Effector memory CD8-positive, alpha-beta T cell (primary cell): ENCODE measurements at regions not wholly inside any gene's neighbourhood (a gene's known extent, or its start where the extent isn't known, plus 50 kb on each side); places are given as distances from the start of the nearest gene placed in this dataset.

Experiments
- ATAC-seq: fragments of 150-1000 bp; cut with Tn5 transposase; replicated peaks from 2 replicates; pipeline ENCODE4 v1.10.0; 2021; ENCODE audit warnings: mild to moderate bottlenecking, moderate library complexity
- DNase-seq, 3 experiments: peaks; one replicate each; pipeline ENCODE4 v3.0.0; 2021
- H3K27ac Mint-ChIP-seq, 2 donors: one replicate each; pipeline ENCODE4 v1.8.0; 2022; ENCODE audit warnings: mild to moderate bottlenecking in 2 of 2, mixed read lengths in 2 of 2, moderate library complexity in 2 of 2
- H3K27me3 Mint-ChIP-seq, 2 donors: one replicate each; pipeline ENCODE4 v1.8.0; 2022; ENCODE audit warnings: mixed read lengths in 2 of 2
- H3K36me3 Mint-ChIP-seq: one replicate; pipeline ENCODE4 v1.8.0; 2022; ENCODE audit warnings: mild to moderate bottlenecking, moderate library complexity, mixed read lengths; ENCODE audit not compliant: insufficient read depth
- H3K4me1 Mint-ChIP-seq, 2 donors: one replicate each; pipeline ENCODE4 v1.8.0; 2022; ENCODE audit warnings: low read depth in 2 of 2, mixed read lengths in 2 of 2
- H3K4me3 Mint-ChIP-seq, 2 donors: one replicate each; pipeline ENCODE4 v1.8.0; 2022; ENCODE audit warnings: mild to moderate bottlenecking in 2 of 2, mixed read lengths in 2 of 2, moderate library complexity in 2 of 2
- H3K9me3 Mint-ChIP-seq, 2 donors: one replicate each; pipeline ENCODE4 v1.8.0; 2022; ENCODE audit warnings: mixed read lengths in 2 of 2

DNA sequence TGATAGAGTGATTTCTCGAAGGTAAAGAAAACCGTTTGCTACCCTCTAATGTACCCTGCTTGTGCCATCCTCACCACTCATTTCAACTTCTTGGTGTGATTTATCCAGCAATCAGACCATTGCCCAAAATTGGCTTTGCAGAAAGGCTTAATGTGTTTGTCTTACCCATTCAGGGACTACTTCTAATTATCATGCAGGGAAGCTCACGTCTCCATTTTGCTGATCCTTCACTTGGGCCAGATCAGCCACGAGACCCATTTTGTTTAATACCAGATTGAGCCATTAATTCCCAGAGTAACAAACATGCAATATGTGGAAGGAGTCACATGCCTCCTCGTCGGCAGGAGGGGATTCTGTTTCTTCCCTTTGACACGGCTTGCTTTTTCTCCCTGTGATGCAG, 51.1 kb upstream of the CRY1 start:
- H3K9me3 Mint-ChIP-seq: no peaks in the 10 kb centered on the region
- ATAC-seq (no peak), DNase-seq (no peak)
- no peak overlapping the region for H3K4me3 Mint-ChIP-seq
- no peaks in the 10 kb centered on the region for H3K36me3 Mint-ChIP-seq
- no peak overlapping the region for H3K27ac Mint-ChIP-seq
- no peaks in the 10 kb centered on the region for H3K4me1 Mint-ChIP-seq
- H3K27me3 Mint-ChIP-seq: peaks cover 0 to 20% of the 10 kb centered on the region in 2 donors

DNA sequence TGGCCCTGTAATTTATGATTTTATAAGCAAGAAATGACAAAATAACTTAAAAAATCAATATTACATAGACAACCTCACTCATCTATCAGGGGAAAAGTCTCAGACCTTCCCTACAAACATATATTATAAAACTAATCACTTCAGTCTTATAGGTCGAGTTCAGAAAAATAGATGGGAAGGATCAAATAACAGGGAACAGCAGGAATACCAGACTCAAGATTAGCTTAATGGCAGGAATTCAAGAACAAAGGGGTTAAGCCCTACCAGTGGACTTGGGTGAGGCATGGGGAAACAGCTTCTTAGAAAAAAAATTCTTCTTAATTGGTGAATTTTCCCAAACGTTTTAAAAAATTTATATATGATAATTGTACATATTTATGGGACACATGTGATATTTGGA, 51.6 kb upstream of the CRY1 start:
- no peaks in the 10 kb centered on the region for H3K9me3 Mint-ChIP-seq
- H3K4me3 Mint-ChIP-seq: no peak overlapping the region
- no peaks in the 10 kb centered on the region for H3K36me3 Mint-ChIP-seq
- no peak for DNase-seq
- H3K4me1 Mint-ChIP-seq: no peaks in the 10 kb centered on the region
- no peak overlapping the region for H3K27ac Mint-ChIP-seq
- ATAC-seq: no peak
- peaks cover 0 to 20% of the 10 kb centered on the region in 2 donors for H3K27me3 Mint-ChIP-seq

DNA sequence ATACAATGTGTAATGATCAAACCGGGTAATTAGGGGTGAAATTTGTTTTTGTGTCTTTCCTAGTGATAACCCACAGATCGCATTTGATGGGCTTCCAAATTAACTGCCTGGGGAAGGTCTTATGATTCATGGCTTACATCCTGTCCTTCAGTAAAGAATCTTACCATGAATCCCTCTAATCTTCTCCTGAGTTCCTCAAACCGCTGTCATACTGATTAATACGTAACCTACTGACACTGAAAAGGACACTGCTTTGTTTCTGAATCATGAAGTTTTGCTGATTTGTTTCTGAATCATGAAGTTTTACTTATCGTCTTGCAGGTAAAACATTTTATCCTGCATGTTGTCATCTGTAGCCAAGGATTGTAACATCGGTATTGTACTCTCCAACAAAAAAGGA, 52.0 kb upstream of the CRY1 start:
- H3K36me3 Mint-ChIP-seq: no peaks in the 10 kb centered on the region
- H3K27ac Mint-ChIP-seq: no peak overlapping the region
- H3K4me3 Mint-ChIP-seq: no peak overlapping the region
- no peaks in the 10 kb centered on the region for H3K4me1 Mint-ChIP-seq
- ATAC-seq (no peak), DNase-seq (no peak)
- H3K9me3 Mint-ChIP-seq: no peaks in the 10 kb centered on the region
- peaks cover 0 to 20% of the 10 kb centered on the region in 2 donors for H3K27me3 Mint-ChIP-seq

DNA sequence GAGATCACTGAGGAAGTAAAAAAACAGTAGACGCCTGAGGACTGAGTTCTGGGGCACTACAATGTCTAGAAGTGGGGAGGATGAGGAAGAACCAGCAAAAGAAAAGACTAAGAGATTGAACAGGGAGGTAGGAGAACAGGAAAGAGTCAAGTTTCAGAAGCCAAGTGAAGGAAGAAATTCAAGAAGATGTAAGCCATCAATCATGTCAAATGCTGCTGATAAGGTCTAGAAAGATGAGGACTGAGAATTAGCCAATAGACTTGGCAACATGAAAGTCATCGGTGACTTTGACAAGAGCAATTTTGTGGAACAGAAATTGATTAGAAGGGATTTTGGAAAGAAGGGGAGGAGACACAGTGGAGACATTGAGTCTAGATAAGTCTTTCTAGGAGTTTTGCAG, 54.8 kb upstream of the CRY1 start:
- ATAC-seq: no peak
- H3K27me3 Mint-ChIP-seq: peaks cover 0 to 14% of the 10 kb centered on the region in 2 donors
- H3K36me3 Mint-ChIP-seq: no peaks in the 10 kb centered on the region
- no peaks in the 10 kb centered on the region for H3K4me1 Mint-ChIP-seq
- no peaks in the 10 kb centered on the region for H3K9me3 Mint-ChIP-seq
- no peak overlapping the region for H3K27ac Mint-ChIP-seq
- no peak overlapping the region for H3K4me3 Mint-ChIP-seq
- no peak for DNase-seq

DNA sequence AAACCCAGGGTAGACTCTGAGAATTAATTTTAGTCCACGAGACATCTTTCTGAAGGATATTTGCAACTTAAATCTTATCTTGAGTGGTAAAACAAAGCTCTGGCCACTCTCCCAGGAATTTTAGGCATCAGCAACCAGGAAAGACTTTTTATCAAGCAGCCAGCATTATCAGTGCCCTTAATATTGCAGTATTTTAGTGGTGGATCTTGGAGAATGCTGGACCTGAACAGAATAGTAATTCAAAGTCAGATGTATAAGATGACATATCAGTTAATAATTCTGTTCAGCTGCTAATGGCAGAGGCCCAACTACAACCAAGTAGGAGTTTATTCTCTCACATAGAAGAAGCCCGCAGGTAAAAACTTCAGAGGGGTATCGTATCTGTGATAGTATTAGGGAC, 59.0 kb upstream of the CRY1 start:
- Mint-ChIP-seq H3K27ac (no peak overlapping the region), H3K27me3 (peaks cover 16 to 34% of the 10 kb centered on the region in 2 donors), H3K4me1 (no peaks in the 10 kb centered on the region), H3K36me3 (no peaks in the 10 kb centered on the region), H3K4me3 (no peak overlapping the region), H3K9me3 (no peaks in the 10 kb centered on the region)
- DNase-seq (no peak), ATAC-seq (no peak)

DNA sequence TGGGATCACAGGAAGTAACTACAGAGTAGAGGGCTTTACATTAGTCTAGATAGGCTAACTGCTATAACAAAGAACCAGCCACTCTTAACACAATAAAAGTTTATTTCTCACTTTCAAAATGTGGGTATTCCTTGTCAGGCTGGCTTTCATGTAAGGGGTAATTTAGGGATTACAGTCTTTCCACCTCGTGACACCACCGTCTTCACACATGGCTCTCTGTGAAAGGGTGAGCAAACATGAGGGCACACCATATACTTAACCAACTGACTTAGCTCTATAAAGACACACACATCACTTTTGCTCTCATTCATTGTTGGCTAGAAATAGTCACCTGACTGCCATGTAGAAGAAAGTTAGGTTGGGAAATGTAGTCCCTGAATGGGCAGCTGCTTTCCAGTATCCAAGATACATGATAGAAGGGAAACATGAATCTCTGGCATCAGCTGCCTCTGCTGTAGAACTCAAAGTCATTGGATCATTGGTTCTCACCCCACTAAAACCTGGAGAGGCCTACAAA, 66.1 kb upstream of the CRY1 start:
- DNase-seq (no peak), ATAC-seq (no peak)
- no peaks in the 10 kb centered on the region for H3K36me3 Mint-ChIP-seq
- no peaks in the 10 kb centered on the region for H3K9me3 Mint-ChIP-seq
- H3K27me3 Mint-ChIP-seq: peaks cover 58 to 71% of the 10 kb centered on the region in 2 donors
- no peaks in the 10 kb centered on the region for H3K4me1 Mint-ChIP-seq
- no peak overlapping the region for H3K4me3 Mint-ChIP-seq
- no peak overlapping the region for H3K27ac Mint-ChIP-seq

DNA sequence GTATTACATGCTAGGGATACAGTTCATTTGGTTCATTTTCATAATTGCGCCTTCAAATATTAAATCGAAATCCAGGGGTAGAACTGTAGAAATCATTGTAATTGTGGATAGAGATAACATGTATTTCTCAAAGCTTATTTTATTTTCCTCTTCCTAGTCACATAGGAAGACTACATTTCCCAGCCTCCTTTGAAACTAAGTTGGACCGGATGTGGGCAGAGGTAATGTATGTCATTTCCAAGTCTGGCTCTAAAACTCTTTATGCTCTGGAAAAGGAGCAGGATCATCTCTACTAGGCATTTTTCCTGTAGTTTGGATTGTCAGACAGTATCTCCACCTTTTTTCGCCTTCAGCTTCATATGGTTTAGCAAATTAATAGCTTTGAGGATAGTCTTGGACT, 70.1 kb upstream of the CRY1 start:
- Mint-ChIP-seq H3K4me1 (no peaks in the 10 kb centered on the region), H3K9me3 (no peaks in the 10 kb centered on the region), H3K36me3 (no peaks in the 10 kb centered on the region), H3K27me3 (peaks cover 33 to 42% of the 10 kb centered on the region in 2 donors), H3K27ac (peak overlapping the region in 1 of 2 donors; percentile 26), H3K4me3 (no peak overlapping the region)
- DNase-seq (no peak), ATAC-seq (no peak)

DNA sequence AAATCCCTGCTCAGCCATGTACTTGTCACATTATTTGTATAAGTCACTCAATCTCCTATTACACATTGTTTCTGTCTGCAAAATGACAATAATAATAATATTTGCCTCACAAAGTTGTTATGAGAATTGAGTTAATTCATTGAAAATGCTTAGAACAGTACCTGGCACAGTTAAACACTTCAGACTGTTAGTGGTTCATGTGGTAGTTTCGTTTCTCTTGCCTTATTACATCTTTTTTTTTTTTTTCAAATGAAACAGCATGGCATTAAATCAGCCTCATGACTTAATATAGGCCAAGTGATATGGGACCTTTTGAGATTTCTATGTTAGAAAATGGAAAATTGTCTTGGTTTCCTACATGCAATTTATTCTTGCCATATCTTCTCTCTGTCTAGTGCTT, 71.0 kb upstream of the CRY1 start:
- H3K9me3 Mint-ChIP-seq: no peaks in the 10 kb centered on the region
- peaks cover 33 to 39% of the 10 kb centered on the region in 2 donors for H3K27me3 Mint-ChIP-seq
- DNase-seq (no peak), ATAC-seq (no peak)
- H3K4me1 Mint-ChIP-seq: no peaks in the 10 kb centered on the region
- H3K4me3 Mint-ChIP-seq: no peak overlapping the region
- H3K36me3 Mint-ChIP-seq: no peaks in the 10 kb centered on the region
- no peak overlapping the region for H3K27ac Mint-ChIP-seq

DNA sequence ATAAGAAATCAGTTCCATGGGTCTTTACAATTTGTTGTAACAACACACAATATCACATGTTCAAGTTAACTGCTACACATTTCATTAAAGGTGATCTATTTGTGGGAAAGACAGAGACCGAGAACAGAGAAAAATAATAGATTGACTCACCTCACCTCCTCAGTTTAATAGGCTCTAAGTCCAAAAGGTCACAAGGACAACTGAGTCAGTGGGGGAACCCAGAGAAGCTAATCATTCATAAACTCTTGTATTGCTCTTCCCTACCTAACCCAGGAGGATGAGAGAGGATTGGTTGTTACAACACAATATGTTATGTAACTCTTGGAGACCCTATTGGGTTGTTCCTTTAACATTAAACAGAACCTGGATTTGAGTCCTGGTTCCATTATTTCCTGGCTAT, 72.2 kb upstream of the CRY1 start:
- ATAC-seq: no peak

DNA sequence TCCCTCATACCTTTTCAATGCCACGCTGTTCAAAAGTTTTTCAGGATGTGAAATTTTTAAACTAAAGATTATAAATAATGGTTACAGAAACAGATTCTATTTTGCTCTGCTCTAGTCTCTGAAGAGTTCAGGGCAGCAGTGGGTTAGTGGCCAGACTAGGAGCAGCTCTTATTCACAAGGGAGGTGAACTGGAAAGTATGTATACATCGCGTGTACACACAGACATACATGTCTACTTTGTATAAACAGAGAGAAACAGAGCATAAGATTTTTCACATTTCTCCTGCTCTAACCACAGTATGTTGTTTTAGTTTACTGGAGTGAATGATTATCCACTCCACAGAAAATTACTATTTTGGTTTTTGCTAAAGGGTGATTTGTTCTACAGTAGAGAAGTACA, 74.4 kb upstream of the CRY1 start:
- Mint-ChIP-seq H3K36me3 (no peaks in the 10 kb centered on the region), H3K27ac (no peak overlapping the region), H3K27me3 (peaks cover 0 to 18% of the 10 kb centered on the region in 2 donors), H3K9me3 (no peaks in the 10 kb centered on the region), H3K4me1 (peaks cover 0 to 4% of the 10 kb centered on the region in 2 donors), H3K4me3 (no peak overlapping the region)
- no peak for DNase-seq
- no peak for ATAC-seq

More for the DNA sequence above, 72.2 kb upstream of the CRY1 start:
- no peak for DNase-seq
- H3K36me3 Mint-ChIP-seq: no peaks in the 10 kb centered on the region
- peaks cover 21 to 31% of the 10 kb centered on the region in 2 donors for H3K27me3 Mint-ChIP-seq
- no peaks in the 10 kb centered on the region for H3K9me3 Mint-ChIP-seq
- no peak overlapping the region for H3K4me3 Mint-ChIP-seq
- no peak overlapping the region for H3K27ac Mint-ChIP-seq
- H3K4me1 Mint-ChIP-seq: no peaks in the 10 kb centered on the region

DNA sequence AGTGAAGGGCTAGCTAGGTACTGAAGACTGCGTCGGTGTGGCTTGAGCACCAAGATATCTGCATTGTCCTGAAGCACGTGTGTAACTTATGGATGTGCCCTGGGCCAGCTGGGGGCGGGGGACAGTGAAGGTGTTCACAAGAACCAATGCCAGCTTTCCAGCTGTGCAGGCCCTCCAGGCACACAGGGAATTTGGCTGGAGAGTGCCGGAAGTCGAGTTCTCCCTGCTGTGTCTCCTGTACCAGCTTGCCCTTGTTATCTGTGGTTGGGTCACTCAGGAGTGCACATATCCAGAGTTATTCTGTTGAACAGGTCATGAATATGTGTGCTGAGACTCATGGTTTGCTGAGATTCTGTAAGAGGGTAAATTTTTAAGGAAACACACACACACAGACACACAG, 75.9 kb upstream of the CRY1 start:
- Mint-ChIP-seq H3K4me3 (no peak overlapping the region), H3K4me1 (peaks cover 0 to 4% of the 10 kb centered on the region in 2 donors), H3K36me3 (no peaks in the 10 kb centered on the region), H3K9me3 (no peaks in the 10 kb centered on the region), H3K27ac (no peak overlapping the region), H3K27me3 (peaks cover 0 to 24% of the 10 kb centered on the region in 2 donors)
- ATAC-seq (no peak), DNase-seq (no peak)

DNA sequence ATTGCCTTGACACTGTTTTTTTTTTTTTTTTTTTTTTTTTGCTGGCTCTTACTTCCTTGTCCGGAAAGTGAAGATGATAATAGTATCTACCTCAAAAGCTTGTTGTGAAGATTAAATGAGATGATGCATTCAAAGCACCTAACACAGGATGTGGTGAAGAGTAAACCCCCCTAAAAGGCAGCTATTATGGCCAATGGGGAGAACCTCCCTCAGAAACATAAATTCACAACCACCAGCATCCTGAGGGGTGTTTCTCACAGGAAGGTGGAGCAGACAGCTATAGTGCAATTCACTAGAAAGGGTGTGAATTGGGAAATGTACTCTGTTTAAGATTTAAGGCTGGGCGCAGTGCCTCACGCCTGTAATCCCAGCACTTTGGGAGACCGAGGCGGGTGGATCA, 85.4 kb upstream of the CRY1 start:
- H3K27ac Mint-ChIP-seq: peak overlapping the region; percentile 63 to 93
- ATAC-seq (peak; percentile 98), DNase-seq (peak; percentile 5 to 33 (median 14))
- H3K36me3 Mint-ChIP-seq: no peaks in the 10 kb centered on the region
- H3K4me3 Mint-ChIP-seq: peak overlapping the region; percentile 2 to 72
- peaks cover 5 to 14% of the 10 kb centered on the region in 2 donors for H3K4me1 Mint-ChIP-seq
- H3K27me3 Mint-ChIP-seq: peaks cover 7 to 8% of the 10 kb centered on the region in 2 donors
- H3K9me3 Mint-ChIP-seq: peaks cover 0 to 3% of the 10 kb centered on the region in 2 donors

DNA sequence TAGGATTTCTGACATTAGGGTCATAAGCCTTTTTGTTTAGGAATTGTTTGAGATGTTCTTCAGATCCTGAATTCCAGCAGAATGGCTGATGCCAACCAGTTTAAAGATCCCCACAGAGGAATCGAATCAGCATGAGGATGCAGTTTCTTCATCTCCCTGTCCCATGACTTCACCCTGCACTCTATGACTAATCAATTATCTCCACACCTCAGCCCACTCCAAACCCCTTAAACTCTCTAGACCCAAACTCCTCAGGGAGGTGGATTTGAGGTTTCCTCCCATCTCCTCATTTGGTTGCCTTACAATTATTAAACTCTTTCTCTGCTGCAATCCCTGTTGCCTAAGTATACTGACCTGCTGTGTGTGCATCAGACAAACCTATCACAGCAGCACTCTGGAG, 86.5 kb upstream of the CRY1 start:
- Mint-ChIP-seq H3K36me3 (no peaks in the 10 kb centered on the region), H3K4me1 (peaks cover 5 to 14% of the 10 kb centered on the region in 2 donors), H3K27me3 (peaks cover 18 to 19% of the 10 kb centered on the region in 2 donors), H3K9me3 (peaks cover 0 to 3% of the 10 kb centered on the region in 2 donors), H3K27ac (peak overlapping the region in 1 of 2 donors; percentile 3), H3K4me3 (no peak overlapping the region)
- DNase-seq (no peak), ATAC-seq (no peak)

DNA sequence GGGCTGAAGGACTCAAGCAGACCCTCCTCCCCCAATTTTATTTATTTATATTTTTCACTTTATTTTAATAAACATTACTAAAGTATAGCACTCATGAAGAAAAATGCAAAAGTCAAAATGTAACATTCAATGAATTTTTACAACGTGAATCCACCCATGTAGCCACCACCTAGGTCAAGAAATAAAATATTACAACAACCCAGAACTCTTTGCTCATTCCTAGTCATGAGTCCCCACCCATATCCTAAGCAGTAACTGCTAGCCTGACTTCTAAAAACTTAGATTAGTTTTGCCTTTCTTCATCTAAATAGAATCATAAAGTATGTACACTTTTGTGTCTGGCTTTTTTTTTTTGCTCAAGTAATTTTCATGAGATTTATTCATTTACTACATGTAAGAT, 86.9 kb upstream of the CRY1 start:
- ATAC-seq (no peak), DNase-seq (no peak)
- H3K4me3 Mint-ChIP-seq: no peak overlapping the region
- H3K27ac Mint-ChIP-seq: peak overlapping the region in 1 of 2 donors; percentile 3
- no peaks in the 10 kb centered on the region for H3K36me3 Mint-ChIP-seq
- H3K4me1 Mint-ChIP-seq: peaks cover 5 to 14% of the 10 kb centered on the region in 2 donors
- peaks cover 0 to 3% of the 10 kb centered on the region in 2 donors for H3K9me3 Mint-ChIP-seq
- H3K27me3 Mint-ChIP-seq: peaks cover 22 to 23% of the 10 kb centered on the region in 2 donors
